Transverse colon (tissue), 4 donors: ENCODE measurements at regions not wholly inside any gene's neighbourhood (a gene's known extent, or its start where the extent isn't known, plus 50 kb on each side); places are given as distances from the start of the nearest gene placed in this dataset.

Experiments
- DNase-seq: peaks from one replicate; pipeline ENCODE4 v3.0.0-alpha.2; 2019
- H3K27ac ChIP-seq, 4 donors: fragments of 200-600 bp; sonication (generic); 2 replicates each; pipeline ENCODE4 v1.5.1; 2016 to 2018; ENCODE audit warnings: inconsistent platforms in 4 of 4
- H3K27me3 ChIP-seq: fragments of 200-600 bp; sonication (generic); 2 replicates; pipeline ENCODE4 v1.5.1; 2017; ENCODE audit warnings: inconsistent platforms
- H3K36me3 ChIP-seq, 4 donors: fragments of 200-600 bp; sonication (generic); 2 replicates each; pipeline ENCODE4 v1.5.1; 2017 to 2019; ENCODE audit warnings: inconsistent platforms in 4 of 4
- H3K4me1 ChIP-seq, 4 donors: fragments of 200-600 bp; sonication (generic); 2 replicates each; pipeline ENCODE4 v1.5.1; 2017 to 2020; ENCODE audit warnings: inconsistent platforms in 4 of 4
- H3K4me3 ChIP-seq, 4 donors: fragments of 200-600 bp; sonication (generic); 1 replicate in 1 of 4; 2 replicates in 3 of 4; pipeline versions ENCODE4 v1.5.1 to v1.6.1; 2017 to 2019; ENCODE audit warnings: inconsistent platforms in 4 of 4
- H3K9me3 ChIP-seq, 2 donors: fragments of 200-600 bp; sonication (generic); 2 replicates each; pipeline ENCODE4 v1.5.1; 2017 to 2019; ENCODE audit warnings: inconsistent platforms in 2 of 2
- EP300 ChIP-seq: sonication (generic); formaldehyde crosslinking; IDR thresholded peaks from one replicate; pipeline ENCODE4 v1.6.1; 2017; ENCODE audit warnings: antibody characterized with exemption, low read depth
- POLR2A ChIP-seq: fragments of 450-650 bp; IDR thresholded peaks from one replicate; pipeline ENCODE4 v1.6.1; 2016; ENCODE audit warnings: antibody characterized with exemption, mild to moderate bottlenecking, moderate library complexity
- POLR2AphosphoS5 ChIP-seq, 3 donors: sonication (generic); formaldehyde crosslinking; IDR thresholded peaks; one replicate each; pipeline ENCODE4 v1.6.1; 2016; ENCODE audit warnings: antibody characterized with exemption in 3 of 3
- WGBS, 2 donors: methylation state at CpG; one replicate each; pipeline ENCODE4 v1.1.5; 2018; ENCODE audit warnings: low coverage in 1 of 2; 5-methylcytosine and 5-hydroxymethylcytosine counted together
- in situ Hi-C, 4 donors: fragments of 200-750 bp; cut with MboI; loops; one replicate each; pipeline versions ENCODE4 v1.15.0 to v1.15.1; 2017; ENCODE audit warnings: low sequenced_read_pairs in 3 of 4, low pct_ligation_motif_present in 1 of 4, low pct_unique_long_range_greater_than_20kb in 1 of 4
- intact Hi-C: fragments of 100-400 bp; cut with DNase I; formaldehyde crosslinking; loops from one replicate; pipeline ENCODE4 v1.15.1; 2023; ENCODE audit warnings: low total_unique reads
- TF ChIP-seq, protein P1 (sequence below), 5 experiments: fragments of 200-600 bp in 3 of 5; fragments of 450-650 bp in 2 of 5; sonication (generic) in 3 of 5; IDR thresholded peaks; 1 replicate in 2 of 5; 2 replicates in 3 of 5; pipeline ENCODE4 v1.5.1; 2016 to 2017; ENCODE audit warnings: antibody characterized with exemption in 5 of 5, inconsistent platforms in 3 of 5, mild to moderate bottlenecking in 2 of 5, moderate library complexity in 1 of 5

DNA sequence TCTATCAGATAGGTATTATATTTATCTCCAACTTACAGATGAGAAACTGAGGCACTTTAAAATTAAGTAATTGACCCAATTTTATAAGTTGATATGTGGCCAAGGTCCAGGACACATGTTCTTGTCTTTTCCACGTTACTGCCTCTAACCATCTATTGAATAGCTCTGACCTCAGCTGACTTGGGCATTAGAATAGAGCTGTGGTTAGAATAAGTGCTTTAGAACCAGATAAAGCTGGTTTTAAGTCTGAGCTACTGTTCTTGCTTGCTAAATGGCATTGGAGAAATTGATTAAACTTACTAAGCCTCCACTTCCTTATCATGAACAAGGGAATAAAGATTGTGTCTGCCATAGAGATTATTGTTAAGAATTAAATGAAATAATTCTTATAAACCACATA lies 147.8 kb upstream of the DTNBP1 start:
- H3K36me3 ChIP-seq = no peaks in the 10 kb centered on the region
- WGBS, 2 donors = 44 to 60% methylated on average over 1 of the region's 1 CpG
- DNase-seq = no peak
- H3K27me3 ChIP-seq = no peaks in the 10 kb centered on the region
- no peaks in the 10 kb centered on the region for H3K4me1 ChIP-seq
- H3K27ac ChIP-seq = no peak overlapping the region
- TF ChIP-seq, protein P1, sequence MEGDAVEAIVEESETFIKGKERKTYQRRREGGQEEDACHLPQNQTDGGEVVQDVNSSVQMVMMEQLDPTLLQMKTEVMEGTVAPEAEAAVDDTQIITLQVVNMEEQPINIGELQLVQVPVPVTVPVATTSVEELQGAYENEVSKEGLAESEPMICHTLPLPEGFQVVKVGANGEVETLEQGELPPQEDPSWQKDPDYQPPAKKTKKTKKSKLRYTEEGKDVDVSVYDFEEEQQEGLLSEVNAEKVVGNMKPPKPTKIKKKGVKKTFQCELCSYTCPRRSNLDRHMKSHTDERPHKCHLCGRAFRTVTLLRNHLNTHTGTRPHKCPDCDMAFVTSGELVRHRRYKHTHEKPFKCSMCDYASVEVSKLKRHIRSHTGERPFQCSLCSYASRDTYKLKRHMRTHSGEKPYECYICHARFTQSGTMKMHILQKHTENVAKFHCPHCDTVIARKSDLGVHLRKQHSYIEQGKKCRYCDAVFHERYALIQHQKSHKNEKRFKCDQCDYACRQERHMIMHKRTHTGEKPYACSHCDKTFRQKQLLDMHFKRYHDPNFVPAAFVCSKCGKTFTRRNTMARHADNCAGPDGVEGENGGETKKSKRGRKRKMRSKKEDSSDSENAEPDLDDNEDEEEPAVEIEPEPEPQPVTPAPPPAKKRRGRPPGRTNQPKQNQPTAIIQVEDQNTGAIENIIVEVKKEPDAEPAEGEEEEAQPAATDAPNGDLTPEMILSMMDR (IDR thresholded peaks at IDR 0.05) = no peak
- TF ChIP-seq POLR2A (no peak), POLR2AphosphoS5 (IDR thresholded peaks at IDR 0.05) (no peak), EP300 (no peak)
- in situ Hi-C loops (no loop called here), intact Hi-C loops (no loop called here)
- H3K4me3 ChIP-seq = no peak overlapping the region
- no peaks in the 10 kb centered on the region for H3K9me3 ChIP-seq

DNA sequence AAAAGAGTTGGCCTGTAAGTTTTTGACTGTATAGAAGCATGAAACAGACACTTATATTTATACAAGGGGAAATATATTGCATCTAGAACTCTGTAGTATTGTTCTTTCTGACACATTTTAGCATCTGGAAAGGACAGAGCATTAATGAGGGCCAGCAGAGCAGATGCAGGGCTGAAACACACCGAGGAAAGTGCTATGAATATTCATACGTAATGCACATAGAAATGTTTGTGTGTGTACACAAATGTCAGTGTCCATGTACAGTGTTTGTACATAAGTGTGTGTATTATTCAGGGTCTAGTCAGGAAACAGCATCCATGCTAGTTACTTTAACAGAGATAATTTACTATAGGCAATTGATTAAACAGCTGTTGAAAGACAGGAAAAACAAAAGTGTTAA lies 146.5 kb upstream of the DTNBP1 start:
- TF ChIP-seq EP300 (no peak), POLR2A (no peak), POLR2AphosphoS5 (IDR thresholded peaks at IDR 0.05) (no peak)
- TF ChIP-seq, protein P1 (IDR thresholded peaks at IDR 0.05) = no peak
- in situ Hi-C loops = no loop called here
- 80 to 86% methylated on average over 2 of the region's 2 CpGs for whole genome bisulfite sequencing, 2 donors
- no peaks in the 10 kb centered on the region for H3K4me1 ChIP-seq
- H3K4me3 ChIP-seq = no peak overlapping the region
- H3K27ac ChIP-seq = no peak overlapping the region
- no peaks in the 10 kb centered on the region for H3K27me3 ChIP-seq
- H3K9me3 ChIP-seq = no peaks in the 10 kb centered on the region
- intact Hi-C loops = no loop called here
- DNase-seq = no peak
- H3K36me3 ChIP-seq = no peaks in the 10 kb centered on the region

DNA sequence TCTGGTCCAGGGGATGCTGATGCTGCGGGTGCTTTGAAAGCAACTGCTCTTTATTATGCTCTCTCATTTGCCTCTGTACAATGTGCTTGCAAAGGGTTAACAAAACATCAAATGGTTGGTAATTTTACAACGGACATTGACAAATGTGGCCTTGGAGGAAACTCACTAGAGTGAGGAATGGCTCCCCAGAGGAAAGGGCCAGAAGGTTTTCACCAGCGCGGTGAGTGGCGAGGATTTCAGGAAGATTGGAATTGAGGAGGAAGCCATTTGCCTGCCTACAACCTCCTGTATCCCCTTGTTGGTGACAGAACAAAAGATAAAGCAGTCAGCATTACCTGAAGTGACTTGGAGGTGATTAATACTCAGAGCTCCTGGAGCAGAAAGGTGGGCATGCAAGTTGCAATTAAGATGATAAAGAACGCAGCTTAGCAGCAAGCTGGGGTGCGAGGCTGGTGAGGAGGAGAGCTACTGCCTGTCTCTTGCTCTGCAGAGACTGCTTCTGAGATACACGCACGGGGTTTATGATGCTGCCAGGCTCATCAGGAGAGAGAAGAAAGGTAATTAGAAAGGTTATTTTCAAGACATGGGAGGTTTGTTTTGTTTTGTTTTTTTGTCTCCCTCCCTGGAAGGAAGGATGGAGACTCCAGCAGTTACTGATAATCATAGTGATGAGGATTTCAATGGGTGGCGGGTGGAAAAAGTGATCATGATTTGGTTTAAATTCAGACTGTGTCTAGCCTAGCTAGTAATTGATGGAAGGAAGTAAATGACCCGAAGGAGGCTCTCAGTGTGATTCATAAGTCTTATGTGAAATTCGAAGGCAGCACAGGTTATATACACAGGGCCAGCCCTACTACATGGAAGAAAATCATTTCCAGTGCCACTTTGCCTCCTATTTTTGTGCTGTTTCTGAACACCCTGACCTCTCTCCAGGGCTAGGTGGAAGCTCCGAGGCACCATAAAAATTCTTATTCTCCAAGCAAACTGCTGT lies 141.6 kb upstream of the DTNBP1 start:
- intact Hi-C loops = no loop called here
- H3K9me3 ChIP-seq = no peaks in the 10 kb centered on the region
- in situ Hi-C loops = no loop called here
- H3K36me3 ChIP-seq = no peaks in the 10 kb centered on the region
- H3K27me3 ChIP-seq = no peaks in the 10 kb centered on the region
- TF ChIP-seq, protein P1 (IDR thresholded peaks at IDR 0.05) = no peak
- TF ChIP-seq POLR2A (no peak), EP300 (no peak), POLR2AphosphoS5 (IDR thresholded peaks at IDR 0.05) (no peak)
- H3K27ac ChIP-seq = no peak overlapping the region
- H3K4me1 ChIP-seq = no peaks in the 10 kb centered on the region
- 57 to 59% methylated on average over 12 to 13 of the region's 13 CpGs for WGBS, 2 donors
- H3K4me3 ChIP-seq = no peak overlapping the region
- DNase-seq = no peak

DNA sequence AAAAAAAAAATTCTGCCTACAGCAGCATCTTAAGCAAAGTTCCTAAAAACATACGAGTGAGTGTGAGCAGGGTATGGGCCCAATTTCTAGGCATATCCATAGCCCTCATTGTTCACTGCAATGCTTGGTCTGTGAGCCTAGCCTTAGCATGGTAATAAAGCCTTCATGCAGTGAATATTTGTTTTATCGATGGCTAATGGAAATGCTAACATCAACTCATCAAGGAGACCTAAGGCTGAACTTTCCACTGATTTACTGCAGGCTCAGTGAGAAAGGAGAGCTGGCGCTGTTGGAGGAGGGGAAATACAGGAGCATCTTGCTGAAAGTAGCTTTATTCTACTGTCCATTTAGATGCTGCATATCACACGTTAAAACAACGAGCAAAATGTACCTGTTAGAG lies 139.6 kb upstream of the DTNBP1 start:
- in situ Hi-C loops = no loop called here
- Histone ChIP-seq H3K4me3 (no peak overlapping the region), H3K27ac (no peak overlapping the region), H3K4me1 (no peaks in the 10 kb centered on the region), H3K36me3 (no peaks in the 10 kb centered on the region), H3K27me3 (no peaks in the 10 kb centered on the region), H3K9me3 (no peaks in the 10 kb centered on the region)
- DNase-seq = no peak
- intact Hi-C loops = no loop called here
- no peak for TF ChIP-seq POLR2A
- TF ChIP-seq, protein P1 (IDR thresholded peaks at IDR 0.05) = no peak
- no peak for TF ChIP-seq EP300
- 73% methylated on average over 3 to 5 of the region's 5 CpGs for WGBS, 2 donors
